GM12878 (cell line): ENCODE measurements at regions not wholly inside any gene's neighbourhood (a gene's known extent, or its start where the extent isn't known, plus 50 kb on each side); places are given as distances from the start of the nearest gene placed in this dataset.

ENCODE experiments used
- CBX5 ChIP-seq: sonication (generic); IDR thresholded peaks from 2 replicates; pipeline ENCODE4 v1.6.1; 2016; ENCODE audit warnings: low read depth, moderate library complexity, mild to moderate bottlenecking, inconsistent platforms
- HDAC2 ChIP-seq: fragments of 200-600 bp; sonication (generic); IDR thresholded peaks from 2 replicates; pipeline ENCODE4 v1.6.1; 2017
- IRF4 ChIP-seq: IDR thresholded peaks from 2 replicates; pipeline ENCODE4 v1.6.1; 2011; ENCODE audit warnings: low read depth, low read length
- MTA3 ChIP-seq: IDR thresholded peaks from 2 replicates; pipeline ENCODE4 v1.6.1; 2012; ENCODE audit warnings: low read length, inconsistent platforms, borderline replicate concordance
- PAX5 ChIP-seq: IDR thresholded peaks from 2 replicates; pipeline ENCODE4 v1.6.1; 2011; ENCODE audit warnings: low read depth, low read length, borderline replicate concordance
- SUZ12 ChIP-seq: fragments of 200-600 bp; sonication (generic); IDR thresholded peaks from one replicate; pipeline ENCODE4 v1.6.1; 2018; ENCODE audit warnings: antibody characterized with exemption, mild to moderate bottlenecking; ENCODE audit not compliant: unreplicated experiment
- ZNF24 ChIP-seq: fragments of 450-650 bp; IDR thresholded peaks from 2 replicates; pipeline ENCODE4 v1.6.1; 2017; ENCODE audit warnings: antibody characterized with exemption, mild to moderate bottlenecking
- TF ChIP-seq, protein P1 (sequence below): fragments of 450-650 bp; IDR thresholded peaks from 2 replicates; pipeline ENCODE4 v1.6.1; 2016; ENCODE audit warnings: mild to moderate bottlenecking
- TF ChIP-seq, protein P2 (sequence below): IDR thresholded peaks from 2 replicates; pipeline ENCODE4 v1.6.1; 2011; ENCODE audit warnings: borderline replicate concordance, low read depth, mild to moderate bottlenecking, moderate library complexity, low read length; ENCODE audit not compliant: insufficient read depth, poor library complexity, severe bottlenecking
- TF ChIP-seq, protein P3 (sequence below): fragments of 450-650 bp; IDR thresholded peaks from 2 replicates; pipeline ENCODE4 v1.6.1; 2017; ENCODE audit warnings: mild to moderate bottlenecking
- TF ChIP-seq, protein P4 (sequence below): IDR thresholded peaks from 2 replicates; pipeline ENCODE4 v1.6.1; 2011; ENCODE audit warnings: low read depth, low read length, improper control_type of control experiment, borderline replicate concordance

DNA sequence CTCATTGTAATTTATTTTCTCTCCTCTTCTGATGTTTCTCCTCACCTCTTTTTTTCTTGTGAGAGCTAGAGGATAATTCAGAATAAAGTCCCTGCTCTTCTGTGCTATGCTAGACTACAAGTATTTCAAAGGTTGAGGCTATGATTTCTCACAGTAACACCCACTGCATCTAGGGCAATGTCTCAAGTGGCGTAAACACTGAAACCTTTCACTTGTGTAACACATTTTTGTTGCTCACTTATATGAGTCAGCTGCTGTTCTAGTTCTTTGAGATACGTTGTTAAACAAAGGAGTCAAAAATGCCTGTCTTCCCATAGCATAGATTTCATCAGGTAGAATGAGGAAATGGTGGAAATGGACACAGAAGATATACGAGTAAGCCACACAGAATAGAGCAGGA is 305.1 kb upstream of the PITRM1 start (continued):
- TF ChIP-seq, protein P1, sequence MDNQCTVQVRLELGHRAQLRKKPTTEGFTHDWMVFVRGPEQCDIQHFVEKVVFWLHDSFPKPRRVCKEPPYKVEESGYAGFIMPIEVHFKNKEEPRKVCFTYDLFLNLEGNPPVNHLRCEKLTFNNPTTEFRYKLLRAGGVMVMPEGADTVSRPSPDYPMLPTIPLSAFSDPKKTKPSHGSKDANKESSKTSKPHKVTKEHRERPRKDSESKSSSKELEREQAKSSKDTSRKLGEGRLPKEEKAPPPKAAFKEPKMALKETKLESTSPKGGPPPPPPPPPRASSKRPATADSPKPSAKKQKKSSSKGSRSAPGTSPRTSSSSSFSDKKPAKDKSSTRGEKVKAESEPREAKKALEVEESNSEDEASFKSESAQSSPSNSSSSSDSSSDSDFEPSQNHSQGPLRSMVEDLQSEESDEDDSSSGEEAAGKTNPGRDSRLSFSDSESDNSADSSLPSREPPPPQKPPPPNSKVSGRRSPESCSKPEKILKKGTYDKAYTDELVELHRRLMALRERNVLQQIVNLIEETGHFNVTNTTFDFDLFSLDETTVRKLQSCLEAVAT, result no peak
- TF ChIP-seq HDAC2 (no peak), ZNF24 (no peak), SUZ12 (no peak), MTA3 (0 out of 2 replicates have a peak, but pooled peaks have one; percentile 29), PAX5 (peak; percentile 18; the same call in 1 of the 2 replicates), IRF4 (no peak), CBX5 (0 out of 2 replicates have a peak, but pooled peaks have one; percentile 32)
- TF ChIP-seq, protein P2, sequence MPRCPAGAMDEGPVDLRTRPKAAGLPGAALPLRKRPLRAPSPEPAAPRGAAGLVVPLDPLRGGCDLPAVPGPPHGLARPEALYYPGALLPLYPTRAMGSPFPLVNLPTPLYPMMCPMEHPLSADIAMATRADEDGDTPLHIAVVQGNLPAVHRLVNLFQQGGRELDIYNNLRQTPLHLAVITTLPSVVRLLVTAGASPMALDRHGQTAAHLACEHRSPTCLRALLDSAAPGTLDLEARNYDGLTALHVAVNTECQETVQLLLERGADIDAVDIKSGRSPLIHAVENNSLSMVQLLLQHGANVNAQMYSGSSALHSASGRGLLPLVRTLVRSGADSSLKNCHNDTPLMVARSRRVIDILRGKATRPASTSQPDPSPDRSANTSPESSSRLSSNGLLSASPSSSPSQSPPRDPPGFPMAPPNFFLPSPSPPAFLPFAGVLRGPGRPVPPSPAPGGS, result peak; percentile 74
- TF ChIP-seq, protein P3, sequence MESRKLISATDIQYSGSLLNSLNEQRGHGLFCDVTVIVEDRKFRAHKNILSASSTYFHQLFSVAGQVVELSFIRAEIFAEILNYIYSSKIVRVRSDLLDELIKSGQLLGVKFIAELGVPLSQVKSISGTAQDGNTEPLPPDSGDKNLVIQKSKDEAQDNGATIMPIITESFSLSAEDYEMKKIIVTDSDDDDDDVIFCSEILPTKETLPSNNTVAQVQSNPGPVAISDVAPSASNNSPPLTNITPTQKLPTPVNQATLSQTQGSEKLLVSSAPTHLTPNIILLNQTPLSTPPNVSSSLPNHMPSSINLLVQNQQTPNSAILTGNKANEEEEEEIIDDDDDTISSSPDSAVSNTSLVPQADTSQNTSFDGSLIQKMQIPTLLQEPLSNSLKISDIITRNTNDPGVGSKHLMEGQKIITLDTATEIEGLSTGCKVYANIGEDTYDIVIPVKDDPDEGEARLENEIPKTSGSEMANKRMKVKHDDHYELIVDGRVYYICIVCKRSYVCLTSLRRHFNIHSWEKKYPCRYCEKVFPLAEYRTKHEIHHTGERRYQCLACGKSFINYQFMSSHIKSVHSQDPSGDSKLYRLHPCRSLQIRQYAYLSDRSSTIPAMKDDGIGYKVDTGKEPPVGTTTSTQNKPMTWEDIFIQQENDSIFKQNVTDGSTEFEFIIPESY, result no peak
- TF ChIP-seq, protein P4, sequence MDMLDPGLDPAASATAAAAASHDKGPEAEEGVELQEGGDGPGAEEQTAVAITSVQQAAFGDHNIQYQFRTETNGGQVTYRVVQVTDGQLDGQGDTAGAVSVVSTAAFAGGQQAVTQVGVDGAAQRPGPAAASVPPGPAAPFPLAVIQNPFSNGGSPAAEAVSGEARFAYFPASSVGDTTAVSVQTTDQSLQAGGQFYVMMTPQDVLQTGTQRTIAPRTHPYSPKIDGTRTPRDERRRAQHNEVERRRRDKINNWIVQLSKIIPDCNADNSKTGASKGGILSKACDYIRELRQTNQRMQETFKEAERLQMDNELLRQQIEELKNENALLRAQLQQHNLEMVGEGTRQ, result no peak
- TF ChIP-seq, all 136 proteins: peak for 7
